NOMO-1 (cell line): ENCODE measurements at regions not wholly inside any gene's neighbourhood (a gene's known extent, or its start where the extent isn't known, plus 50 kb on each side); places are given as distances from the start of the nearest gene placed in this dataset.
A peak's percentile ranks its signal among the peaks of the same experiment; 100 is the strongest.

ENCODE experiments used
- DNase-seq, 2 experiments: peaks; one replicate each; lab custom pipeline; 2025; ENCODE audit not compliant: unreplicated experiment in 2 of 2; lab: John Stamatoyannopoulos, UW

DNA sequence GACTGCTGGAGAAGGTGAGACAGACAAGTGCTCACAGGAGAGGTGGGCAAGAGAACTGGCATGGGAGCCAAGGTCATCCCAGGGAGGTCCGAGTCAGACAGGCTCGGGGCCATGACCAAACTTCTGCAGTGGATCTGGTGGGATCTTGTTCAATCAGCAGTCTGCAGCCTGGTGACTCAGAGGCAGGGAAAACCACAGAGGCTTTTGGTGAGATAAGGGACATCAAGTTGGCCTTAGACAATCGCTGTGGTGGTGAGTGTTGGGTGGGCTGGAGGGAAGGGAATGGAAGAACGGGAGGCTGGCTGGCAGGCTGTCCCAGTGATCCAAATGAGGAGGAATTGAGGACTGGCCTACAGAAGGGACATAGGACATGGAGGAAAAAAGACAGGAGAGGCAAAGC lies 123.8 kb downstream of the TMEM174 start:
- DNase-seq, result no peak

DNA sequence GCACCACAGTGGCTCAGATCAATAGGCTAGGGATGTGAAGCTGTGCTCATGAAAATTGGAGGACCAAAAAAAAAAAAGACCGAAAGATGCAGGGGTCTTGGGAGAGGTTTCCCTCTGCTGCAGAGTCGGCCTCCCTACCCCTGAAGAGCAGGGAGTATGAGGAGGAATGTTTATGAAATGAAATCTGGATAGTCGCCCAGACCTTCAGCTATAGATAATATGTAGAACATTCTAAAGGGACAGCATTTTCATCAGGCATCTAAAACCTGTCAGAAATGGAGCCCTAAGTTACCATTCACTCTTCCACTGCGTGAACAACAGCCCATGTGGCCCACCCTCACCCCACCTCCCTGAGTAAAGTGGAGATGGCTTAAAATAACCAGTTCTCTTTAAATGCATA lies 122.9 kb downstream of the TMEM174 start:
- no peak for DNase-seq

- no peak for DNase-seq
Measured at GRCh38 chr5:73295447-73295846, 122.5 kb downstream of the TMEM174 start.

GRCh38 chr5:73292816-73293459 lies 119.9 kb downstream of the TMEM174 start:
- no peak for DNase-seq

- no peak for DNase-seq
Measured at GRCh38 chr5:73291873-73292272, 118.9 kb downstream of the TMEM174 start.

DNA sequence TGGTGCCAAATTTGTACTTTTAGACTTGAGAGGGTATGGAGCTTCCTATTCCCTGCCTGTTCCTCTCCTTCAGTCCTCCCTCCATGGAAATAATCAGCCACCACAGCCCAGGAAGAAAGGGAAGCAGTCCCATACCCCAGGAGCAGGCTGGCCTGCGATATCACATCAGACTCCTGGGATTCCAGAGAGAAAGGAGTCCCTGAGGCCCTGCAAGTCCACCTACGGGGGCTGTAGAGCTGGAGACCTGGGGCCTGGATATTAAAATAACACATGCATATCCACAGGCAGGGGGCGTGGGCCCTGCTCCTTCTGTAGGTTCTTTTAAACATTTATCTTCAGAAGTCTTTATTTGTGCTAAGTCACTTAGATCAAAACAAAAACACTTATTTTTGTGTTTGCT lies 117.2 kb downstream of the TMEM174 start:
- no peak for DNase-seq

DNA sequence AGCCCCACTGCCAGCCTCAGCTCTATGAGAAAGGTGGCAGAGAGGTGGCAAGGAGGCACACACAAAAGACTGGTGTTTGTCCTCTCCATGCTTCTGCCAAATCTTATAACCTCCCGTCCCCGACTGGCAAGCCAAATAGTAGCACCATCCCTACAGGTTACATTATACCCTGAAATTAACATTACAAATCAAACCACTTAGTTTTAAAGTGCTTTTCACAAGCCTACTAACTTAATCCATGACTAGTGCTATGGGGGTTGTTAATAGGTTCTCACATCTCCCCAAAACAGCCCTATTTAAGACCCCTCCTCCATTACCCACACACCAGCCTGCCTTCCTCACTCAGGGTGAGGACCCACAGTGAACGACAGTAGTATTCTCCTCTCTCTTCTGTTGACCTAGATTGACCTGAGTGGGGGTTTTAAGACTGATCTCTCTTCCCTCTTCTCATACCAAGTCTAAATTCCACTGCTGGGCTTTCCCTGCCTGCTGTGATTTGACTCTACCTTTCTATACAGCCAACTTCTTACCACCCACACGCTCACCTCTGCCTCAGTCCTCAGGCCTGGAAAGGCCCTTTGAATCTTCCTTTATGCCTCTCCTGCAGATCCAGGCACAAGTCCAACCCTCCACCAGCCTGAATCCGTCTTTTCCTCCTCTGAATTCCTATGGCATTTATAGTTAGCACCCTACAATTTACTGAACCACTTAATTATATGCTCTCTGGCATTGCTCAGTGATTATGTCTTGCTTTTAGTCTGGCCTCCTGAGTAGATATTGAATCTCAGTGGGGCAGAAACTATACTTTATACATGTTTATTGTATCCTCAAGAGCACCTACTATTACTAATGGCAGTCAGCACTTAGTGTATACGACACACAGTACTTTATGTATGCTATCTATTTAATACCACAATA lies 116.1 kb downstream of the TMEM174 start:
- no peak for DNase-seq

DNA sequence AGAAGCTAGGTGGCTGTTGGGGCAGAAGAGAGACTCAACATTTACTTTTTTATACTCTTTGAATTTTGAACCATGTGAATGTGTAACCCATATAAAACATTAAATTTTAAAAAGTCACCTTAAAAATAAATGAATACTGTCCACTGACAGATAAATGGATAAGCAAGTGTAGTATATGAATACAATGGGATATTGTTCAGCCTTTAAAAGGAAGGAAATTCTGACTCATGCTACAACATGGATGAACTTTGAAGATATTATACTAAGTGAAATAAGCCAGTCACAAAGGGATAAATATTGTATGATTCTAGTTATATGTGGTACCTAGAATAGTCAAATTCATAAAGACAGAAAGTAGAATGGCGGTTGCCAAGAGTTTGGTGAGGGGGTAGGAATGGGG lies 113.9 kb downstream of the TMEM174 start:
- DNase-seq, result no peak

DNA sequence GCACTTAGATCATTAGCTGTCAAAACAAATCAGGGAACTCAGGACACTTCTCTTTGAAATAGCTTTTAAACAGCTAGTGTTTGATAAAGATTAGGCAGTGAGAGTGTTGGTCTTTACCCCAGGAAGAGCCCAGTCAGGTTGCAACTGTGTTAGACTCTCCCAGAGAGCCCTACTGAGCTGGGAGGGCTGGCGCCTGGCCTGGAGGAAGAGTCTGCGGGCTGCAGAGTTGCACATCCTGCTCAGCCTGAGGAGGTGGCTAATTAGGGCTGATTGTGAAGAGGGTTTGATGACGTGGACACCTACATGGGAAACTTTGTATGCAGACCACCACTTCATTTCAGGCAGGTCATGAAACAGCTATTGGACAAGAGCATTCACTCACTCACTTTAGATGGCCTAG lies 112.0 kb downstream of the TMEM174 start:
- peak in 1 of 2 experiments; percentile 3 for DNase-seq

- no peak for DNase-seq
Measured at GRCh38 chr5:73284220-73284795, 111.3 kb downstream of the TMEM174 start.

DNA sequence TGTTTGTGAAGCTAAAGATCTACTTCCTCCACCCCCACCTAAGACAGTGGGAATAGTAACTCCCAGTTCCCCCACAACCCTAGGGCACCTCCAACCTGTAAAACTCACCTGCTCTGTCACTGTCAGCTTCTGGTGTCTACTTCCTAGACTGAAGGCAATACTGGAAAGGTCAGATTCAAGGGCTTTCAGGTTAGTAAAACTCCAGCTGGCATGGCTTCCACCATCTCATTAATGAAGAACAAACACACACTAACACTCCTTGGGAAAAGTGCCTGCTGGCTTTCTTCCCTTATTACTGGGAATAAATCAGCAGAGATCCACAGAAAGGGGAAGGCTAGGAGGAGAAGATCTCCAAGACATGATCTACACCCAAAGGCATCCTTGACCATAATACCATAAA lies 109.9 kb downstream of the TMEM174 start:
- DNase-seq, result no peak

DNA sequence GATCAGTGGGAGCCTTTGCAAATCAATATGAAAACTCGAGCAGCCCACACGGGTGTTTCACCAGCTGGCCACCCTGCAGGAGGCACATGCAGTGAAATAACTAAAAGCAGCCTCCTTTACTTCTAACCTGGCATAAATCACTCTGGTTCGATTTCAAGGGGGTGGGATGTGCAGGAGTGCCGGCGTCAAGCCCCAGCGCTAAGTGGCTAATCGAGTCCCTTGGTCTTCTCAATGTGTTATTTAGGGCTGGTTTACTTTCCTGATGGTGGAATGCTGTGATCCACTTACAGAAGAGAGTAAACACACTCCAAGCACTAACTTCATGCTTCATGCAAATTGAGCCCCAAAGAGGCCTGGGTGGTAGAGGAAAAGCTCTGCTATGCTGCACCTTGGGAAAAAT lies 109.4 kb downstream of the TMEM174 start:
- no peak for DNase-seq

GRCh38 chr5:73280821-73281746 lies 108.1 kb downstream of the TMEM174 start:
- no peak for DNase-seq

DNA sequence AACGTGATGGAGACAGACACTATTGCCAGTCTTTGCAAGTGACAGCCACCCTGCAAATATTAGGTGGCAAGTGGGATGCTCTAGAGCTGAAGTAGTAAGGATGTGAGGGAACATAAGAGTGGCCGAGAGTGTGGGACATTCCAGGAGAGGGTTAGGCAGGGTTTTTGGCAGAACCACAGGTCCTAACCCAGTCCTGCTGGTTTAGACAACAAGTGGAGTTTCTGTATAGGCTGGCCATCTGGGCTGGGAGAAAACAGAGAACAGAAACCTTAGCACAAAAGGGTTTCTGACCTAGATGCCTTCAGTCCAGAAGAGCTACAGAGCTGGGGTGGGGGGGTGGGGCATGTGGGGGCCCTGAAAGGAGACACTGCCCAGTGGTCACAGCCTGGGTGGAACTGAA lies 107.4 kb downstream of the TMEM174 start:
- DNase-seq, result no peak

- no peak for DNase-seq
Measured at GRCh38 chr5:73279805-73280204, 106.8 kb downstream of the TMEM174 start.

- no peak for DNase-seq
Measured at GRCh38 chr5:73278693-73279092, 105.7 kb downstream of the TMEM174 start.

- no peak for DNase-seq
Measured at GRCh38 chr5:73274881-73275663, 102.1 kb downstream of the TMEM174 start.

GRCh38 chr5:73274121-73274520 lies 101.1 kb downstream of the TMEM174 start:
- no peak for DNase-seq

DNA sequence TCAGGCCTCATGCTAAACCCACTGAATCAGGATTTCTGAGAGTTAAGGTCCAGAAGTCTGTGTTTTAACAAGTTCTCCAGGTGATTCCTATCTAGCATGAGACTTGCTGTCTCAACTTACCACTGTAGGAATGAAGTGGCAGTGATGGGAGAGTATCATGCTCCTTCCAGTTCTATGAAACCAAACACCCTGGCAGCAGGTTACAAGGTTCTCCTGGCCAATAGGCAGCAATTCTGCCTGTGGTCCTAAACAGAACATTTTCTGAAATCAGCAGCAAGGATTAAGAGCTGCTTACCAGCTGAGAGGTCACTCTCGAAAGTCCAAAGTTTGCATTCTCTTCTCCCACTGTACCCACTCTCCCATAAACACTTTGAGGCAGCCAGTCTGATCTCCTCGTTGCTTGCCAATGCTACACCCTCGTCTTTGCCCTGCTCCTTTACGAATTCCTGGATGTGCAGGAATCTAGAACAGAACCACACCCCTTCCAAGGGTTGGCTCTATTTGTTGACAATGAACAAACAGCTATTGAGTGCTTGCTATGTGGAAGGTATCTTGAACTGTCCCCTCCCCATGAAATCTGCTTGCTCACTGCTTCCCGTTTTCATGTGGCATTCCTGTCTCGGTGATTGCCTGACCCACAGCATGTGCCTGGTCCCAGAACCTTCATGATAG lies 100.5 kb downstream of the TMEM174 start:
- DNase-seq, result no peak
